ENCODE measurements at regions not wholly inside any gene's neighbourhood (a gene's known extent, or its start where the extent isn't known, plus 50 kb on each side); places are given as distances from the start of the nearest gene placed in this dataset.

DNA sequence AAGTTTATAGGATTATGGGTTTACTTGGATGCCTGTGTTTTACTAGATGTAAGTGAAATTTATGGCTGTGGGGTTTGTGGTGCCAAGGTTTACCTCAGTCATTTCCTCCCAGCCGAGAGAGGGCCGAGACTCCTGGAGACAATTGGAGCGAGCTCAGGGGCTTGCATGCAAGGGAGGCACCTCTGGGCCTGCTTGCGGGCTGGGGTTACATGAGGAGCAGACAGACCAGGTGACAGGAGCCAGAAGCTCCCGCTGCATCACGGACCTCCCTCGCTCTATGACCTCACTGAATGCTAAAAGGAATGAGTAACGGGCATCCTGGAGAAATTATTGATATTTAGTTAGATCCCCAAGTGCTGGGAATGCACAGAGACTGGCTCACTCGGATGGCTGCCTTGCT, 275.2 kb upstream of the KIRREL3 start:
- TF ChIP-seq, protein P1, sequence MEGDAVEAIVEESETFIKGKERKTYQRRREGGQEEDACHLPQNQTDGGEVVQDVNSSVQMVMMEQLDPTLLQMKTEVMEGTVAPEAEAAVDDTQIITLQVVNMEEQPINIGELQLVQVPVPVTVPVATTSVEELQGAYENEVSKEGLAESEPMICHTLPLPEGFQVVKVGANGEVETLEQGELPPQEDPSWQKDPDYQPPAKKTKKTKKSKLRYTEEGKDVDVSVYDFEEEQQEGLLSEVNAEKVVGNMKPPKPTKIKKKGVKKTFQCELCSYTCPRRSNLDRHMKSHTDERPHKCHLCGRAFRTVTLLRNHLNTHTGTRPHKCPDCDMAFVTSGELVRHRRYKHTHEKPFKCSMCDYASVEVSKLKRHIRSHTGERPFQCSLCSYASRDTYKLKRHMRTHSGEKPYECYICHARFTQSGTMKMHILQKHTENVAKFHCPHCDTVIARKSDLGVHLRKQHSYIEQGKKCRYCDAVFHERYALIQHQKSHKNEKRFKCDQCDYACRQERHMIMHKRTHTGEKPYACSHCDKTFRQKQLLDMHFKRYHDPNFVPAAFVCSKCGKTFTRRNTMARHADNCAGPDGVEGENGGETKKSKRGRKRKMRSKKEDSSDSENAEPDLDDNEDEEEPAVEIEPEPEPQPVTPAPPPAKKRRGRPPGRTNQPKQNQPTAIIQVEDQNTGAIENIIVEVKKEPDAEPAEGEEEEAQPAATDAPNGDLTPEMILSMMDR (conservative IDR thresholded peaks at IDR 0.05; ENCODE audit: low read length) = no peak
- no peak for TF ChIP-seq EZH2phosphoT487 (IDR thresholded peaks at IDR 0.05; ENCODE audit: borderline replicate concordance, low read depth, low read length)
